COLO668 (cell line): ENCODE measurements at regions not wholly inside any gene's neighbourhood (a gene's known extent, or its start where the extent isn't known, plus 50 kb on each side); places are given as distances from the start of the nearest gene placed in this dataset.
"Not testable (repeated sequence)": the region's sequence is repeated elsewhere in the genome, so short reads cannot be mapped to it uniquely, and the experiment has no call there.

Experiments used
- DNase-seq: peaks from one replicate; lab custom pipeline; 2025; ENCODE audit not compliant: unreplicated experiment; lab: John Stamatoyannopoulos, UW

GRCh38 chr4:138860357-138860756 lies 155.2 kb upstream of the NOCT start:
- not testable (repeated sequence) for DNase-seq

- DNase-seq: no peak
These were observed 156.3 kb upstream of the NOCT start for GRCh38 chr4:138859254-138859653.

GRCh38 chr4:138858419-138858818 lies 157.2 kb upstream of the NOCT start:
- no peak for DNase-seq

GRCh38 chr4:138857416-138857815 lies 158.2 kb upstream of the NOCT start:
- no peak for DNase-seq

GRCh38 chr4:138852681-138853080 lies 162.9 kb upstream of the NOCT start:
- DNase-seq: no peak

GRCh38 chr4:138851391-138852335 lies 163.9 kb upstream of the NOCT start:
- no peak for DNase-seq

- DNase-seq: no peak
These were observed 169.9 kb upstream of the NOCT start for GRCh38 chr4:138845664-138846063.

GRCh38 chr4:138845054-138845453 lies 170.5 kb upstream of the NOCT start:
- DNase-seq: no peak

- DNase-seq: no peak
These were observed 172.0 kb upstream of the NOCT start for GRCh38 chr4:138843616-138844015.

- DNase-seq: no peak
These were observed 174.2 kb upstream of the NOCT start for GRCh38 chr4:138841343-138841742.

GRCh38 chr4:138838251-138838650 lies 177.3 kb upstream of the NOCT start:
- no peak for DNase-seq

GRCh38 chr4:138835832-138836533 lies 179.6 kb upstream of the NOCT start:
- peak; percentile 87 for DNase-seq

- DNase-seq: no peak
These were observed 181.6 kb upstream of the NOCT start for GRCh38 chr4:138833974-138834373.

- DNase-seq: no peak
These were observed 183.0 kb upstream of the NOCT start for GRCh38 chr4:138832563-138832962.

- no peak for DNase-seq
These were observed 183.6 kb upstream of the NOCT start for GRCh38 chr4:138831948-138832347.

GRCh38 chr4:138828926-138829325 lies 186.7 kb upstream of the NOCT start:
- no peak for DNase-seq

GRCh38 chr4:138826754-138827153 lies 188.8 kb upstream of the NOCT start:
- DNase-seq: no peak

GRCh38 chr4:138826322-138826721 lies 189.3 kb upstream of the NOCT start:
- no peak for DNase-seq

GRCh38 chr4:138821331-138821730 lies 194.2 kb upstream of the NOCT start:
- DNase-seq: no peak

- no peak for DNase-seq
These were observed 198.7 kb upstream of the NOCT start for GRCh38 chr4:138816875-138817274.

- DNase-seq: no peak
These were observed 199.8 kb upstream of the NOCT start for GRCh38 chr4:138815811-138816210.

GRCh38 chr4:138805736-138806135 lies 209.8 kb upstream of the NOCT start:
- DNase-seq: no peak
